Hematopoietic multipotent progenitor cell (in vitro differentiated cells): ENCODE measurements at regions not wholly inside any gene's neighbourhood (a gene's known extent, or its start where the extent isn't known, plus 50 kb on each side); places are given as distances from the start of the nearest gene placed in this dataset.
"Not testable (repeated sequence)": the region's sequence is repeated elsewhere in the genome, so short reads cannot be mapped to it uniquely, and the experiment has no call there.

Source experiments
- DNase-seq, 3 donors: peaks; one replicate each; pipeline ENCODE4 v3.0.0-alpha.2; 2011 to 2015; ENCODE audit warnings: low read depth in 2 of 3, low spot score in 2 of 3

DNA sequence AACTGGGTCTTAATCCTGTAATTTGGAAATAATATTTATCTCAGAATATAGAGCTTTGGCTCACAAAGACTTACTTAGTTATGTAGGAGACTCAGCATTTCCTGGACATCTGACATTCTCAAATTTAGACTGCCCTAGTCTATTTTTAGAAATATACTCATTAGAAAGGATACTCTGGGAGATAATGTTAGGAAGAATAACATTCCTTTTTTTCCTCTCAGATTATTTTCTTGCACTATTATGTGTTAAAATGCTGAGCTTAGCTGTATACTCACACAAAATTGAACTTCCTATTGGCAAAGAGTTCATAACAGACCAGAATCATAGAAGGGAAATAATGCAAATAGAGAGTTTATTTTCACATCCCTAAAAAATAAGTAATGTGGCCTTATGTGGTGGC is 1424.9 kb upstream of the PCDH7 start:
- no peak for DNase-seq

DNA sequence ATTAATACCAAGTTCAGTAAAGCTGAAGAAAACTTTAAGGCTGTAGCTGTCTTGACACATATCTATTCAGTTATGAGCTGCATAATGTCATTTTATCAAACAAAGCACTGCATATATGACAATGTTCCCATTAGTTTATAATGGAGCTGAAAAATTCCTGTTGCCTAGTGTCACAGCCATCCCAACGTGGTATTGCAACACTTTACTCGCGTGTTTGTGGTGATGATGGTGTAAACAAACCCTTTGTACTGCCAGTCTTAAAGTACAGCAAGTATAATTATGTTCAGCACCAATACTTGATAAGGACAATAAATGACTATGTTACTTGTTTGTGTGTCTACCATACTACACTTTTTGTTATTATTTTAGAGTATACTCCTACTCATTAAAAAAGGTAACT is 1415.6 kb upstream of the PCDH7 start:
- no peak for DNase-seq

DNA sequence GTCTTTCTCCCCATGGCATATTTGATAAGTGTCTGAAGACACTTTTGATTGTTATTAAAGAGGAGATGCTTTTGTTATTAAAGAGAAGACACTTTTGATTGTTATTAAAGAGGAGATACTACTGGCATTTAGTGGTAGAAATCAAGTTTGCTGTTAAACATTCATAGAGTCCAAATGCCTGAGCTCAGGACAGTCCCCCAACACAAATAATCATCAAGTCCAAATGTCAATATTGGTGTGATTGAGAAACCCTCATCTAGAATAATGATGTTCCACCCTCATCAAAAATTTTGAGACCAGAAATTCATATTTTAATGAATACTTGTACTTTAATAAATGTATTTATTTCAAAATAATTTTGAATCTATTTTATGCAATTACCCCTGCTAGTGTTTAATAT is 1412.9 kb upstream of the PCDH7 start:
- no peak for DNase-seq

DNA sequence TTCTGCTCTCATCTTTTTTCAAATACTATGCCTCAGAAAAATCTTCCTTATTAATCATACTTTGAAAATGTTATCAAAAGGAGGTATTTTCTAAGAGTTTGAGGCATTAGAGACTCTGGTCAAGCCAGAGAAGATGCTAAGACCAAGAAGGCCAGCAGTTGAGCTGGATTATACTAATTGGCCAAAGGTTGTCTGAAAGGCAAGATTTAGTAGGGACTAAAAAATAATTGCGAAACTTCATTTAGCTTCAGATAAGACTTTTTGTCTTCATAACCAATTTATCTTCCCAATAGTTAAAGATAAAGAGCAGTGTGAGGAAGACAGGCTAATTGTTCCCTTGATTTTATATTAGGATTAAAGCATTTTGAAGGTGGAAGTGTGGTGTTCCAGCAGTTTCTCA is 1412.4 kb upstream of the PCDH7 start:
- no peak for DNase-seq

DNA sequence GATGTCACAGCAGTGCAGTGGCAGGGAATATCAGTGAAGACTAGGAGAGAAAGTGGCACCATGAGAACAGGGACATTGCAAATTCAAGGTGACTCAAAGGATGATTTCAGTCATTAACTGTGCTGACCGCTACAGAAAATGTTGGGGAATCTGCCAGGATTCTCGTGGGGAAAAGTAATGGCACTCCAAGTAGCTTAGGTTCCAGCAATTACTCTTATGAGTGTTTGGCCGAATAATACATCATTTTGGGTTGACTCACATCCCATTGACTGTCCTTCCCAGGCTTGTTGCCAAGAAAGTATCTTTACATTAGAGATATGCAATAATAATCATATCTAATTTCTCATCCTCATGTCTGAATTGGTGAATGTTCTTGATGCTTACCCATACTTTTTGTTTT is 1411.1 kb upstream of the PCDH7 start:
- no peak for DNase-seq

DNA sequence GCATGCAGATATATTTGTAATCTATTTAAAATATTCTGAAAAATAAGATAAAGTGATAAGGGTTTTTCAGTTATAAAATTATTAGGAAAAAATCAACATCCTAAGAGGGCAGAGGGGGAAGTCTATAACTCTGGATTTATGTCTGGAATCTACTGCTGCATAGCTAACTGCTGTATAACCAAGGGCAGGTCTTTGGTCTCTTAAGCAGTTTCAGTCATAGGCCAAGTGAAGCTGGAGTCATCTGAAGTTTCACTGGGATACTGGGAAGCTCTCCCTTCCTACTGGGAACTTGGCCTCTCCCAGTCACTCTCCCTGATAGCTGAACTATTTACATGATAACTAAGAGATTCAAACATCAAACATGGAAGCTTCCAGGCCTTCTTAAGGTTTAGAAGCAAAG is 1409.9 kb upstream of the PCDH7 start:
- no peak for DNase-seq

DNA sequence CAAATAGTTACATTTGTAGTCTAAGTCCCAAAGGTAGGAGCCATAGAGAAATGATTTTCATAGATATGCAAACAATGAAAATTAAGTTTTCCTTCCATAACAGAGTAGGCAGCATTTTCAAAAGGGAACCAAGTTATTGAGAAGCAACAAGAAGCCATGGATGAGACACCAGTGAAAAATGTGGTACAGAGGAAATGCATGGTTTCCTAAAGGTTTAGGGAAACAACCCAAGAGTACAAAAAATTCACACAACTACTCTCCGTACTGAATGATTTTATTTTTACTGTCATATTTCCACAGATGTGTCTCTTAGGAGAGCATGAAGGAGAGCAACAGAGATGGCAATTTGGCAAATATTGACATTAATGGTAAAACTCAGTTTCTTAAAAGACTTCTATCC is 1408.9 kb upstream of the PCDH7 start:
- DNase-seq, result peak in 1 of 3 donors; percentile 3

DNA sequence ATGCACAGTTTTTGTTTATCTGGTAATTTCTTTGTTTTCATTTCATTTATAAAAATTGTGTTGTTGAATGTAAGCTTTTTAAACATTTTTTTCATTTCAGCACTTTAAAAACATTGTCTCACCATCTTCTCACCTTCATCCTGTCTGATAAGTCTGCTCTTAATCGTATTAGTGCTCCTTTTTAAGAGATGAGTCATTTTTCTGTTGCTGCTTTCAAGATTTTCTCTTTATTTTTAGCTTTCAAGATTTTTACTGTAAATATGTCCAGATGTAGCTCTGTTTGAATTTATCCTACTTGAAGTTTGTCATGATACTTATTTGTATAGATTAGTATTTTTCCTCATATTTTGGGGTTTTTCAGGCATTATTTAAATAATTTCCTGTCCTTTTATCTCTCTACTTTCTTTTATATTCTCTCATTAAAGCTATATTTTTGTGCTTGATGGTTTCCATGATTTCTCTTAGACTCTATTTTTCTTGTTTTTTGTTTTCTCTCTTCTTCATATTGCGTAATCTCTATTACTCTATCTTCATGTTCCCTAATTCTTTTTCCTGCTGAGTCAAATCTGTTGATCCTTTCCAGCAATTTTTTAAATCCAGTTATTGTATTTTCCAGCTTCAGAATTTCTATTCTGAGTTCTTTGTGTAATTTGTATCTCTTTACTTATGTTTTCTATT is 1400.4 kb upstream of the PCDH7 start:
- DNase-seq, result no peak

DNA sequence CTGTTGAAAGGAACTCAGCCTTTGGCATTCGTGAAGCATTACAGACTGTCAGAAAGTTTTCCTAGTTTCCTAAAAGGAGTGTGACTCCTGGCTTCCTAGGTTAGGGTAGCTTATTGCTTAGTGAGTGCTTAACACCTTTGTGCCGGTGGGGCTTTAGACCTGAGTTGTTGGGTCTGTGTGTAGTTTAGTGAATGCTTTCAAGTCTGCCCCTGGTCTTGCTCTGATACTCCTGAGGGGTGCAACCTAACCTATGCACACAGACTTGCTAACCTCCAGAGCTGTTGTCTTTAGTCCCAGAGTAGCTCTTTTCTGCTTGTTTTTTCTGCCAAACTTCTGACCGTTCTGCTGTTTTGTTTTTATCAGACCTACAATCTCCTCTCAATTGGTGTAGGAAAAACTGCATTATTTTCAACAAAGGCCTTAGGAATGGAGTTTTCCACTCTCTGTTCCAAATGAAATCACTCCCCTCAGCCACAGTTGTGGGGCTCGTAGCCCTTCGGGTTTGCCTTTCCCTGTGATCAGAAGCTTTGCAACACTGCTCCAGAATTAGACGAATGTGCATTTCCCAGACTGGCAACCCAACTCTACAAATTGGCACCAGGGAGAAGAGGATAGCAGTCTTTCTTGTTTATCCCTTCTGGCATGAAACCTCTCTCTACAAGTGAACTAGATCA is 1399.1 kb upstream of the PCDH7 start:
- no peak for DNase-seq

DNA sequence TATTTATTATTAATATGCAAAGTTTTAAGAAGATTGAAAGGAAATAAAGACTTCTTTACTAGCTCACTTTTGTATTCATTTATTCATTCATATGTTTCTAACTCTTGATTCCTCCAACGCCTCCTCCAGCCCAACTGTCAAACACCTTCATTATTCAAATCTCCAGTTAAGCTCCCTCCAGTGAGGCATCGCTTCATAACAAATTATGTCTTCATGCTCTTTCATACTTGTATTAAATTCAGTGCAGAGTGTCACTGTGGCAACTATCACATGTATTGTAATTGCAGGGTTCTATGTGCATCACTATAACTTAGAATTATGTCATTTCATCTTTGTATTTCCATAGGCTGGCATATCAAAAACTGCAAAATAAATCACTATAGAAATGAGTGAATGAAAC is 1394.2 kb upstream of the PCDH7 start:
- DNase-seq, result no peak

DNA sequence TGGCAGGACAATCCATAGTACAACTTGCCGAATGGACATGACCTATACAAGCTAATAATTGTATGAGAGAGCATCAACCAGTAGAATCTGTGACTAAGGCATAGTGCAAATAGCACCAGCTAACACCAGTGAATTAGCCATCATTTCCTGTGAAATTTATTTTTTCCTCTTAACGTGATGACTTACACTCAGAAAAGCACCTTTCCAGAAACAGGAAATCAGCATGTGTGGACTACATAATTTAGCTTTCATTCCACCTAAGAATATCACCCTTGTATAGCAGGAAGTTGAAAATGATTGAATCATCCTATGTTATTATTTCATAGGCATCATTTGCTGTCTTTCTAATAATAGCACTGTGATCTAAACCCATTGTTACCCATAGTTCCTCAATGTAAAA is 1393.4 kb upstream of the PCDH7 start:
- peak in 1 of 3 donors; percentile 8 for DNase-seq

DNA sequence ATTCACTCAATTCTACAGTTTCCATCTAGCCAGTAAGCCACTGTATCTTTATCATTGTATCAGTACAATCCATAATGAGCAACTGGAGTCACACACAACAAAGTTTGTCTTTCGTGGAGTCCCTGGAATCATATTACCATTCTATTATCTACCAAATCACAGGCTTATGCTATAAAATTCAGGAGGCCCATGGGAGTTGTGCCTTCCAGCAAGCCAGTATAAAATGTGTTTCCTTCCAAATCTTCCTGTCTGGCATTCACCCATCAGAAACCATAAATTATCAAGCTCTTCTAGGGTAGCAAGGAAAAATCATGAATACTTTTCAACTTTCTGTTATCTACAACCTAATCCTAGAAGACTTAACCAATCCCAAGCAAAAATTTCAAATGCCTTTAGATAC is 1383.3 kb upstream of the PCDH7 start:
- DNase-seq, result peak in 1 of 3 donors; percentile 5

DNA sequence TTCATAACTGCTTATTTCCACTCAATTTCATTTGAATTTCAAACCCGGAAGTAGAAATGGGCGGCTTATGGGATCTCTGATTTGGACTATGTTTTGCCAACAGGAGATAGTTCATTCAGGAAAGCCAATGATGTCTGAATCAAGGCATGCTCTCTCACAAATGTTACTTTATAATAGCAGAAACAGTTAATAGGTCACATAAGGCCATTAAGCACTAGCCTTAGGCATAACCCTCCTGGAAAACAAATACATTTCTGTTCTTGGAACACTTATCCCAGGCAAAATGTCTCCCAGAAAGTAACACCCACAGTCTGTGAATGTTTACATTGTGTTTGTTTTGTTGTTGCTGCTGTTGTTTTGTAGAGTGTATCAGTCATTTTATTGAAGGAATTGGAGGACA is 1347.2 kb upstream of the PCDH7 start:
- no peak for DNase-seq

DNA sequence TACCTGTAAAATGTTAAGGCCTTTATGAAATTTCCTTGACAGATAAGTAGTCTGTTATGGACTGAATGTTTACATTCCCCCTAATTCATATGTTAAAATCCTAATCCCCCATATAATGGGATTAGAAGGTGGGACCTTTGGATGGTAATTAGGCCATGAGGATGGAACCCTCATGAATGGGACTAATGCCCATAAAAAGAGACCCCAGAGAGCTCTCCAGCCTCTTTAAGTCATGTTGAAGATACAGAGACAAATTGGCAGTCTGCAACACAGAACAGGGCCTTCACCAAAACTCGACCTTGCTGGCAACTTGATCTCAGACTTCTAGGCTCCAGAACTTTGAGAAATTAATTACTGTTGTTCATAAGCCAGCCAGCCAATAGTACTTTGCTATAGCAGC is 1344.5 kb upstream of the PCDH7 start:
- DNase-seq, result no peak

DNA sequence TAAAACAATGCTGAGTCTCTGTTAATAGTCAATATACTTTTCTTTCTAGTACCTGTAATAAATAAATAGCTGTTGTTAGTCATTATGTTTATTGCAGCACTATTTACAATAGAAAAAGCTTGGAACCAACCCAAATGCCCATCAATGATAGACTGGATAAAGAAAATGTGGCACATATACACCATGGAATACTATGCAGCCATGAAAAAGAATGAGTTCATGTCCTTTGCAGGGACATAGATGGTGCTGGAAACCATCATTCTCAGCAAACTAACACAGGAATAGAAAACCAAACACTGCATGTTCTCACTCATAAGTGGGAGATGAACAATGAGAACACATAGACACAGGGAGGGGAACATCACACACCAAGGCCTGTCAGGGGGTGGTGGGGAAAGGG is 1341.9 kb upstream of the PCDH7 start:
- DNase-seq, result not testable (repeated sequence)

DNA sequence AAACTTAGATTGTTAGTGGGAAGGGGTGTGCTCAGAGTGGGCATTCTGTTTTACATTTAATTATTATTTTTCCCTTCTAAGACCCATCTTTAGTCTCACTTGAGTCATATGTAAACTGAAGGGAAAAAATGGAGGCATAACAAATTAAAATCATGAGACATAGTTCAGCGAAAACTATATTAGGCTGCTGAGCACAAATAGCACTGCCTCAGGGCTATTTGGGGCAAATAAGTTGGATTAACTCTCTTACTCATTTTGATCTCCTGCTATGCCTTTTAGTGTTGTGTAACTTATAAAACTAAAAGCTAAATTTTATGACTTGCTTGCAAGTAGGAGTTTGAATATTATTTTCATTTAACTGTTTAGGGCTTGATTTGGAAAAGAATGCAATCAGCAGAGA is 1329.2 kb upstream of the PCDH7 start:
- no peak for DNase-seq

DNA sequence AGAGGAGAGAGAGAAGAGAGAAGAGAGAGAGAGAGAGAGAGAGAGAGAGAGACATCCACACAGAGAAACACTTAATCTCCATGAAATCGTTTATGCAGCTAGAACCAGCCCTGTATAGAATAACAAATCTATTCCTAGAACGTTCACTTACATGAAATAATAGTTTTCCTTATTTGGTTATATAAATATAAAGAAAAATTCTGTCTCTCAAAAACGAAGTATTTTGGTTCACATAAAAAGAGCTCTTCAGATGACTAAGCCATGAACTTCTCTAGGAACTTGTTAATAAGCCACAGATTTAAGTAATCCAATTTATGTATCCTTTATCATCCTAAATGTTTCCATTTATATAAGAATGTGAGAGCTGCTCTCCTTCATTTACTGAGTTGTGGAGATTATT is 1315.1 kb upstream of the PCDH7 start:
- no peak for DNase-seq

DNA sequence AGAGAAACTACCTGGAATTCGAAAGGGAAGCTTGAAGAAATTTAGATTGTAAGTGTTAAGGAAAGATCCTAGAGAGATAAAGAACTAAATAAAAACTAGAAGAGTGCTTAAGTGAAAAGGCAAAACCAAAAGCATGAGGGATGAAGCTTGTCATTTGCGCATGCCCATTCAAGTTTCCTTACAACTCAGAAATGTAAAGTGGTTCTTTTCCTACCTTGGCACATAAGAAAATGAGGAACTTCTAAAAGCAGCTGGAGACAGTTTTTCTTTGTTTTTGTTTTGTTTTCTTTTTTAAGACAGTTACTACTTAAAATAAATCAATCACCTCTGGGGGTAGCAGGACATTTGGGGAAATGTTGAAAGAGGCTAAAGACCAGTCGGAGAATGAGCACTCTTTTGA is 1304.4 kb upstream of the PCDH7 start:
- peak in 2 of 3 donors; percentile 19 to 60 for DNase-seq

DNA sequence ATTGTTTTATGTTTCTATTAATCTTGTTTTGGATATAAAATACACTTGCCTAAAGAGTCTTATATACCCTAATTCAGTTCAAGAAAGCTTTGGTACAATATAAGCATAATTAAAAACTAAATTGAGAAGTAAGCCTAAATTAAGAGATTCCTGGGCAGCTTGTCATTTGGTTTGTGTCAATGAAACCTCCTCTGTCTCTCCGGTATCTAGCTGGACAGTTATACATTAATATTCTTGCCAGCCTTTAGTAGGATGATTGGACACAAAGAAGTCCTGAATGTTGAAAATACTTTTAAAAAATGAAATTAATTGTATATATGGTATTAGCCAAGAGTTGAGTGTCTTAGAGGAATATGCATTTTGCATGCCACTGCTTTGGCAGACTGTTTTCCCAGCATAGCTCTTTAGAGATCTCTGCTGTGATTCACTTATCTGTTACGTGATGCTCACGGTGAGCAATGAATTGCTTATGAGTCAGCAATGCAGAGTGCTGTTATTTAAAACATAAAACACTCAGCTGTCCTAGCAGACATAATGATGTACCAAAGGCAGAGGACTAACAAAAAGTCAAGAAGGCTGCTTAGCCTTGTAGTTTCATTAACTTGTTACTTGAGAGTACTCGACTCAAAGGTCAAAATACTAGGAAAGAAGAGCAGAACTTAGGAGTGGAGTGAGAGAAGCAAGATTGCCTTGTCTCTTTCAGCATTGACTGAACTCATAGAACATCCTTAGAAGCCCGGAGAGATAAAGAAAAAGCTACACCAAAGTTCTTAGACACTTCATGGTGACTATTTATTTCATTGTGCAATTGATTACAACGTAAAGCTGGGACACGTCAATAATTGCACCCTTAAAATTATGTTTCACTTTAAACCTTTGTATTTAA is 1296.1 kb upstream of the PCDH7 start:
- no peak for DNase-seq

DNA sequence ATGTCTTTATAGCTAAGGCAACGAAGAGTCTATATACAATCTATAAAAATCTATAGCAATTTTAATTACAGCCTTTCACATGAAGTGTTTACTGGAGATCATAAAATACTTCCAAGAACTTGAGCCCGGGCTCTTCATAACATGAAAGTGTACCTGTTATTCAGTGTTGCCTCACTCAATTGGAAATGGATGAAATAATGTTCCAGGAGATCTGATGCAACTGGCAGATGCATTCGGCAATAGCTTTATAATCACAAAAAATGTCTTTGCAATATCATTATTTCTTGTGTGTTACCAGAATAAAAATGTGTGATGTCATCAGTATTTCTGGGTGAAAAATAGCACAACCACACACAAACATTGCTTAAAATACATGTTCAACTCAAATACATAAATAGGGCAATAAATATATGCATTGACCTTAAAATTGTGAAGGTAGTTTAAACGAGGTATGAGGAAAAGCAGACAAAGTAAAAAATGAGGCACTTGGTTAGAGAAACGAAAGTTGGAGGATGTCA is 1266.8 kb upstream of the PCDH7 start:
- DNase-seq, result no peak

DNA sequence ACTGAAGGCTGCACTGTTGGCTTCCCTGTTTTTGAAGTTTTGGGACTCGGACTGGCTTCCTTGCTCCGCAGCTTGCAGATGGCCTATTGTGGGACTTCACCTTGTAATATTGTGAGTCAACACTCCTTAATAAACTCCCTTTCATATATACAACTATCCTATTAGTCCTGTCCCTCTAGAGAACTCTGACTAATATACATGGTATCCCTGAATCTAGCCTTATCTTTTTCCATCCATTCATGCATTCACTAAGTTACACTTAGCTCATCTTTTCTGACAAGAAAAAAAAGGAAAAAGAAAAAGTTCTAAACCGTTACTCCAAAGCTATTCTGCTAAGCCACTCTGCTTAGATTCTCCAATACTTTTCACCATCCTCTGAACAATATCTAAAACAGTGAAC is 1260.2 kb upstream of the PCDH7 start:
- no peak for DNase-seq
